GM19395 (cell line): ENCODE measurements at regions not wholly inside any gene's neighbourhood (a gene's known extent, or its start where the extent isn't known, plus 50 kb on each side); places are given as distances from the start of the nearest gene placed in this dataset.

ENCODE experiments used
- ATAC-seq: cut with Tn5 transposase; IDR thresholded peaks from one replicate; pipeline ENCODE4 v1.9.1; 2021; ENCODE audit warnings: mild to moderate bottlenecking, moderate library complexity; ENCODE audit not compliant: unreplicated experiment

GRCh38 chr2:242022550-242023290 is 153.2 kb downstream of the RTP5 start:
- no peak for ATAC-seq

DNA sequence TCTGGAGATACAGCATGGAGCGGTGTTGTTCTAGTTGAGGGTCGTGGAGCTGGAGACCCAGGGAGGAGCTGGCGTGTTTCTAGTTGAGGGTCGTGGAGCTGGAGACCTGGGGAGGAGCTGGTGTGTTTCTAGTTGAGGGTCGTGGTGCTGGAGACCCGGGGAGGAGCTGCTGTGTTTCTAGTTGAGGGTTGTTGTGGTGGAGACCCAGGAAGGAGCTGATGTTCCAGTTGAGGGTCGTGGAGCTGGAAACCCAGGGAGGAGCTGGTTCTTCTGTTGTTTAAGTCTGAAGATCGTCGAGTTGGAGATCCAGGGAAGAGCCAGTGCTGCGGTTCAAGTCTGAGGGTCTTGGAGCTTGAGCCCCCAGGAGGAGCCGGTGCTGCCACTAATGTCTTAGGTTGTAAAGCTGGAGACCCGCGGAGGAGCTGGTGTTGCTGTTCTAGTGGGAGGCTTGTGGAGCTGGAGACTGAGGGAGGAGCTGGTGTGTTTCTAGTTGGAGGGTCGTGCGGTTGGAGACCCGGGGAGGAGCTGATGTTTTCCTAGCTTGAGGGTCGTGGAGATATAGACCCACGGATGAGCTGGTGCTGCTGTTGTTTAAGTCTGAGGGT is 155.3 kb downstream of the RTP5 start:
- no peak for ATAC-seq

DNA sequence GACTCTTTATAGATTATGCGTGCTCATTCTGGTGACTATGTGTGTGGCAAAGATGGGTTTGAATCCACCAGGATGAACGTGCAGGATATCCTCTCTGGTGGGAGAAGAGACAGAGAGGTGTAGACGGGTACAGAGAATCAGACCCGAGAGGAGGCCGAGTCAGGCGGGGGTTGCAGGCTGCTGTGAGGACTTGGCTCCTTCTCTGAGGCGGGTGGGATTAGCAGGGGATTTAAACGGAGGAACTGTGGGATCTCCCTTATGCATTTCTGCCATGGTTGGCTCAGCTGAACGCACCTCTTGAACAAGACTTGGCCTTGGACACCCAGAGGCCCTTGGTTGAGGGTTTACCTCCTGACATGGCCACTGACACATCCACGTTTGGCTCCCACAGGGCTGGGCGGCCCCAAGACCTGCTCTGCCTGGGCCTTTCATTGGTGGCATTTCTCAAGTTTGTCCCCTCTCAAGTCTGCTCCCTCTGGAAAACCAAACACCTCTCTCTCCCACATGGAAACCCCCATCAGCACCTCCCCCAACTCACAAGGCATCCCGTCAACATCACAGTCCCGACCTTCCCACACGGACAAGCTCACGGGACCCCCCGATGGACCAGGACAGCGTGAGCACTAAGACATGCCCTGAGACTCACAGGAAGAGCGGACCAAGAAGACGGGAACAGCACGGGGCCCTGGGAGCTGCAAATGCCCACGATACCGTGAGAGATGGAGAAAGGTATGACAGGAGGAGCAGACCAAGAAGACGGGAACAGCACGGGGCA is 158.3 kb downstream of the RTP5 start:
- ATAC-seq, result no peak

DNA sequence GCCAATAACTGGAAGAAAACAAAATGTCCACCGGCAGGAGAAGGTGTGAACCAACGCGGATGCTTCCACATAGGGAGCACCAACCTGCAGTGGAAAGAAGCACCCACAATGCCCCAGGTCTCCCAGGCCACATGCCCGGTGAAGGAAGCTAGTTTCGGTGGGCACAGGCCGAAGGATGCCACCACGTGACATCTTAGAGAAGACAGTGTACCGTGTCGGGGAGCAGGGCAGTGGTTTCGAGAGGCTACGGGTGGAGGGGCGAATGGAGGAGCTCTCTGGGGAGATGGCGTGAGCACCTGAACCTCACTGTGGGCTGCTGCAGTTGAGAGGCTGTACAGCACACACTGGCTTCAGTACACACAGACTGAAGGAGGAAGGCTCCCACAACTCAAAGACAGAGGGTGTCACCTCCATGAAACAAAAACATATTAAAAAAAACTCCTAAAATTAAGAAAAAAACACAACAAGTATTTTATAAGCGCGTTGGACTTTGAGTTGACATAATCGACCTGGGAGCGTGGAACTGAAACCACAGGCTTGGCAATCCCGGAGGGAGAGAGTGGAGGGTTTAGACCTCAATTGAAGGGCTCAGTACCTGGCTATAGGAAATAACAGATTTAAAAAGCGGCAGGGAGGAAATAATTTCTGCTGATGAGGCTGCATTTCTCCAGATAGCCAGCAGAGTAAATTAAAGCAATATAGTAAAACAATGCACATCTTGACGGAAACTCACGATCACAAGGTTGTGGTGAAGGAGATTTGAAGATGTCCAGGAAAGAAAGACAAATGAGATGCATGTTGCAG is 160.1 kb downstream of the RTP5 start:
- ATAC-seq, result no peak

DNA sequence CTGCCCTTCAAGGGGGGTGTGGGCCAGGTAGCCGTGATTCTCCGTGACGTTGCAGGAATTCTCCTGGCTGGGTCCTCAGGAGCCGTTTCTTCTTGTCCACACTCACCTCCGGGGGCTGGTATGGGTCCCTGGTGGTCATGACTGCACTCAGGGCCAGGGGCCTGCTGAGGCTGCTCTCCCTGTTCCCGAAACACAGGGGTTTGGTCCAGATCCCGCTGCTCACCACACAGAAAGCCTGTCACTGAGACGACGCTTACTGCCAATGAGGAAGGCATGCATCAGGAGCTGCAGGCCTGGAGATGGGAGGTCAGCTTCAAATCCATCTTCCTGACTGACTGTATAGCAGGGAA is 160.7 kb downstream of the RTP5 start:
- ATAC-seq, result no peak

GRCh38 chr2:242030858-242031257 is 161.3 kb downstream of the RTP5 start:
- ATAC-seq, result no peak

DNA sequence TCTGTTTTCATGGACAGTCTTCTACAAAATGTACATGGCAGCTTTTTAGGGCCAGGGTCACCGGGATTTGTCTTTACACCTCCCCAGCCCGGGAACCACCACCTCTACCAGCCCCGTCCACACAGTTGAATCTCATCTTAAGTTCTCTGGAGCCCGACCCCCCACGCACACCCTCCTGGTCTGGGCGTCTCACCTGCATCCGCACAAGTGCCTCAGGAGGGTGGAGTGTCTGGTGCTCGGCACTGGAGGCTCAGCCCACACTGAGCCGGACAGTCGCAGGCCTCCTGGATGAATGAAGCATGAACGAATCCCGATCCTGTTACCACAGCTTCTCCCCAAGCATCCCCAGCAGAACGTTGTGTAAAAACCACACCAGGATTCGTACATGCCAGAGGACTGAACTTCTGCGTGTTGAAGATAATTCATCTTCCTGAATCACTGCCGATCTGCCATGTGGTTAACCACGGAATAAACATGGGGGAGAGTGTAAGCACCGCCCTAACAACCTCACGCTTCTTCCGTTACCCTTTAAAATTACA is 162.0 kb downstream of the RTP5 start:
- no peak for ATAC-seq

GRCh38 chr2:242032780-242033656 is 163.5 kb downstream of the RTP5 start:
- ATAC-seq, result no peak

DNA sequence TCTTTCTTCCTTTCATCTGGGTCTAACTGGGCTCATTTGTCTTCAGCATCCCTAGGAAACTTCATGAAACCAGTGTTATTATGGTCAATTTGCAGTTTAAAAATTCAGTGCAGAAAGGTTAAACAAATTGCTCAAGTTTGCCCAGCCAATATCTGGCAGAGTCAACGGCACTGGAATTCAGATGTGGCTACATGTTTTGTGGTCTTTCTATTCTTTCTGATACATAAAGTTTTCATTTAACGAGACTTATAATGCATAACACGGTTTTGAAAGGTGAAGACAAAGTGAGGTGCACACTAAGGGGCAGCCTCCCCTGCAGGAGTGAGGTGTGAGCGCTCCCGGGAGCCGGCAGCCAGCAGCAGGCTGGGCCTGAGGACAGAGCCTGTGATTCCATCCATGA is 164.6 kb downstream of the RTP5 start:
- no peak for ATAC-seq

DNA sequence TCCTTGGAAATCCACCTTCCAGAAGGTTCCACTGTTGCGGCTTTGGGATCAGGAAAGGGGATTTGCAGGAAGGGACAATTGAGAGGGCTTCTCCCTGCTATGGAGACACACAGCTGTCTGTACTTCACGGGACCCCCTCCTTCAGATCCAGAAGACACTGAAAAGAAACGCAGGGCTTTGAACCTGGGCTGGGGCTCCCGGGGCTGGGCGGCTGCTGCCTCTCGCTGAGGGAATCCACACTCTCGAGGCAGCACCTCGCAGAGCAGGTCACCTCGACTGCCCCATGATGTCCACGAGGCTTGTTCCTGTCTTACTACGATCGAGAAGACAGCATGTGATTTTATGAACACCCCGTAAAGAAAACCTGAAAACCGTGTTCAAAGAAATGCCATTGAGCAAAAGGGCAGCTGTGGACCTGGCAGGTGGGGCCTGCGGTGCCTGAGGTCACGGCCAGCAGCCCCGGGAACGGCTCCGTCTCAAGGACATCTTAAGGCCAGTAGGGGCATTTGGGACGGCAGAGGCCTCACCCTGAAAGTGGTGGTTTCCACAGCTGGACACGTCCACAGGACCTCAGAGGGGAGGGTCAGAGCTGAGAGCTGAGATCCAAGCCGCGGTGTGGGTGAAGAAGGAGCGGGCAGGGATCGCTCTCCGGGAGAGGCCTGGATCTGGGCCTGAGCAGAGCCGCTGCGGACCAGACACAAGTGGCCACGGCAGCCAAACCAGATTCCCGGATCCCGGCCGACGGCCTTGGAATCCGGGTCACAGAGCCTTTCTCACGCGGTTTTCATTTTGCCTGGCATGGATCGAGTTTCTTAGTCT is 165.7 kb downstream of the RTP5 start:
- ATAC-seq, result no peak

DNA sequence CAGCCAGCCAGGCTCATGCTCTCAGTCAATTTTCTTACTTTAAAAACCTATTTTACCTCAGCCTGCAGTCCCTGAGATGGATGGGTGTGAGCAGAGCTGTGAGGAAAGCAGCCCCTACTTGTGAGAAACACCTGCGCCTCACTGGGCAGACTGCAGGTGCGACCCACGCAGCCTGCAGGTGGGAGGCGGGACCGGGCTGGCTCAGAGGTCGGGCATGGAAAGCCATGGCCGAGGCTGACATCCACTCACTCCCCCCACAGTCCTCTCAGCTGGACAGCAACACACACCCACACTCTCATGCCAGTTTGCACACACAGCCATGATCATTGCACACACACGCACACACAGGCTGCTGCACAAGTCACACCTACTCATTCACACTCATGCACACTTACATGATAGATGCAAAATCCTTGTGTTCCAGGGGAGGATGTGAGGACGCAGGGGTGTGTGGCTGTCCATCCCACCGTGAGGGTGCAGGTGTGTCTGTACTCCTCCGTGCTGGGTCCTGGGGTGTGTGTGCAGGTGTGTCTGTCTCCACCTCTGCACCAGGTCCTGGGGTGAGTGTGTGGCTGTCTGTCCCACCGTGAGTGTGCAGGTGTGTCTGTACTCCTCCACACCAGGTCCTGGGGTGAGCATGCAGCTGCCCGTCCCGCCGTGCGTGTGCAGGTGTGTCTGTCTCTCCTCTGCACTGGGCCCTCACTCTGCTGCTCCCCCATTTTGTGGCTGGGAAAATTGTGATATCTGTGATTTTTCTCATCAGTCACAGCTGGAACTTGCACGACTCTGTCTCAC is 166.5 kb downstream of the RTP5 start:
- no peak for ATAC-seq

DNA sequence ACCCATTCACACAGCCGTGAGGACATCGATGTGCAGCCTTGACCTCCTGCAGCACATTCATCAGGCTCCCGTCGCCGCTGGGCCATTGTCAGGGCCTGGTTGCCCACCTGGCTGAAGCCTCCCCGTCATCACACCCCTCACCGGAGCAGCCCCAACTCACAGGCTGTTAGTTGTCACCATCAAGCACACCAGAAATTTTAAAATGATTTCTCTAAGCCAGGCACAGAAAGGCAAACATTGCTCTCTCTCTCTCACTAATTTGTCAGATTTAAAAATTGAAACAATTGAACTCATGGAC is 167.1 kb downstream of the RTP5 start:
- ATAC-seq, result no peak

- ATAC-seq, result no peak
These were observed 168.8 kb downstream of the RTP5 start for GRCh38 chr2:242038166-242038927.

DNA sequence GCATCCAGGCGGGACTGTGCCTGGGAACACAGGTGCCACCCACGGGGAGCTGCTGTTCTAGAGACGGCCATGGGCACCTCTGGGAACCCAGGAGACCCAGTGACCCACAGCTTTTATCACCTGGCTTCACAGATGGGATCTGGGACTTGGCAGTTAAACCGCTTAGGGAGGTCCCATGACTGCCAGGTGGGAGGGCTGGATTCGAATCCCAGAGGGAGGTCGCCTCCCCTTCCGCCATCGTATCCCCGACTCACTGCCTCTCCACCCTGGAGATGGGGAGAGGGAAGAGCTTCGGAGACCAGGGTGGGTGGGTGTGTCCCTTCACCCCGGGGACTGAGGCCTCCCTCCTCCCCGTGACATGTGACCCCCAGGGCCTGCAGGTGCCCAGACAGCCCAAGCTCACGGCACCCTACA is 169.4 kb downstream of the RTP5 start:
- ATAC-seq, result no peak

DNA sequence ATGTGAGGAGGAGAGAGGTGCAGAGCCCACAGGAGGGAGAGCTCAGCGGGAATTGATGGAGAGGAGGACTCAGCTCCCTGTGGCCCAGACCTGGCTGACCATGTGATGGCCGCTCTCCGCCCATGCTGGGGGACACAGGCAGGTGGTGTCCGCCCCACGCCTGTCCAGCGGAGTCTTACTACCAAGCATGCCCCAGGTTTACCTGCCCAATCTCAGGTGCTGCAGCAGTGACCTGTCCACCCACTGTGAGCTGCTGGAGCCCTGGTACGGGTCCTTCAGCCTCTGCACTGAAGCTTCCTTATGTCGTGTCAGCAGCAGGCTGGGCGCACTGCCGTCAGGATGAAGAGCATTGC is 170.8 kb downstream of the RTP5 start:
- no peak for ATAC-seq

DNA sequence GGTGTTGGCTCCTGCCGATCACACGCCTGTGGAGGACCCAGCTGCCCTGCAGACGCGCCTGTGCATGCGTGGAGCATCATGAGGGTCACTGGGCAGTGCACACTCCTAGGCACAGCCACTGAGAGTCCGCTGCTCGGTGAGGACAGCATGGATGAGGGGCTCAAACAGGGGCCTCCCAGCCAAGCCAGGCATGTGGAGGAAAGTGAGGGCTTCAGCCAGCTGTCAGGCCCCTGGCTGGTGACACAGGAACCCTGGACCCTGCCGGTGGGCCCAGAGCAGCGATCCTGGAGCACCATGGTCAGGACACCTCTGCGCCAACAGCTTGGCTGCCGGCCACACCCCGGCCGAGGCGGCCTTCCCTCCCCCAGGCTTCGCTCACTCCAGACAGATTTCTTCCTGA is 171.2 kb downstream of the RTP5 start:
- no peak for ATAC-seq

DNA sequence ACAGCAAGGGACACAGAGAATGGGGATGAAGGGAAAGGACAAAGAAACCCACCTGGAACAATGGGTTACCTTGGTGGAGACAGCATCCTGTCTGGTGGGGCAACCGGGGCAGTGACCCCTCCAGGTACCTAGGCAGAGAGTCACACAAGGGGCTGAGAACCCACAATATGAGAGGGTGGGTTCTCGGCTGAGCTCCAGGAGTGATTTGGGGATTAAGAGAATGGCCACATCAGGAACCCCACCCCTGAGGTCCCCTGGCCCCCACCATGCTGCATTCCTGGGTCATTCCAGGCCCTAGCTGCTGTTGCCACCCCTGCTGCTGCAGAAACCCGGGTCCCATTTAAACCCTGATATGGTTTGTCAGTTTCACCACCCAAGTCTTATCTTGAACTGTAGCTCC is 172.3 kb downstream of the RTP5 start:
- no peak for ATAC-seq
